ENCODE measurements at regions not wholly inside any gene's neighbourhood (a gene's known extent, or its start where the extent isn't known, plus 50 kb on each side); places are given as distances from the start of the nearest gene placed in this dataset.

- no peak for DNase-seq (ENCODE audit: low spot score)
- TF ChIP-seq ESRRA (CRISPR knock-in tag; IDR thresholded peaks at IDR 0.05; ENCODE audit: borderline replicate concordance) = no peak
- TF ChIP-seq HMGXB4 (CRISPR knock-in tag; IDR thresholded peaks at IDR 0.05) = no peak
- no peak for TF ChIP-seq E2F4 (CRISPR knock-in tag; IDR thresholded peaks at IDR 0.05; ENCODE audit: borderline replicate concordance, low read depth)
- no peak for TF ChIP-seq CDX4 (CRISPR knock-in tag; IDR thresholded peaks at IDR 0.05; ENCODE audit: borderline replicate concordance)
- TF ChIP-seq NR3C1 (CRISPR knock-in tag; conservative IDR thresholded peaks at IDR 0.05; ENCODE audit: low read depth) = no peak
- TF ChIP-seq ATF1 (CRISPR knock-in tag; IDR thresholded peaks at IDR 0.05) = no peak
- no peak for TF ChIP-seq CTCF (IDR thresholded peaks at IDR 0.05)
- TF ChIP-seq ZNF423 (CRISPR knock-in tag; IDR thresholded peaks at IDR 0.05) = no peak
- TF ChIP-seq ELF4 (CRISPR knock-in tag; IDR thresholded peaks at IDR 0.05; ENCODE audit: low read depth) = no peak
- no peak for TF ChIP-seq NFYB (CRISPR knock-in tag; conservative IDR thresholded peaks at IDR 0.05; ENCODE audit: low read depth)
- TF ChIP-seq STAT6 (CRISPR knock-in tag; conservative IDR thresholded peaks at IDR 0.05; ENCODE audit: low read depth) = no peak
- TF ChIP-seq MLX (CRISPR knock-in tag; IDR thresholded peaks at IDR 0.05) = no peak
- no peak for TF ChIP-seq TP53 (CRISPR knock-in tag; IDR thresholded peaks at IDR 0.05)
- TF ChIP-seq ERG (CRISPR knock-in tag; IDR thresholded peaks at IDR 0.05) = no peak
- TF ChIP-seq GABPB1 (CRISPR knock-in tag; IDR thresholded peaks at IDR 0.05) = no peak
- TF ChIP-seq ZNF396 (CRISPR knock-in tag; IDR thresholded peaks at IDR 0.05; ENCODE audit: borderline replicate concordance) = no peak
- no peak for TF ChIP-seq ZNF512 (CRISPR knock-in tag; IDR thresholded peaks at IDR 0.05; ENCODE audit: borderline replicate concordance)
- TF ChIP-seq SMAD4 (CRISPR knock-in tag; IDR thresholded peaks at IDR 0.05) = no peak
- H3K36me3 Mint-ChIP-seq = no peaks in the 10 kb centered on the region
- H3K27ac Mint-ChIP-seq = no peak overlapping the region
- POLR2A ChIA-PET = no interaction called here
- no peak for ATAC-seq
- no peaks in the 10 kb centered on the region for H3K27me3 Mint-ChIP-seq (ENCODE audit: low read depth)
- no peaks in the 10 kb centered on the region for H3K4me1 Mint-ChIP-seq
- H3K9me3 Mint-ChIP-seq = no peaks in the 10 kb centered on the region
- CTCF ChIA-PET = no interaction called here
- H3K4me3 Mint-ChIP-seq = no peak overlapping the region
These were observed 426.4 kb upstream of the TYRP1 start for GRCh38 chr9:12266758-12267157.
